Tibial nerve (tissue), 3 donors: ENCODE measurements at regions not wholly inside any gene's neighbourhood (a gene's known extent, or its start where the extent isn't known, plus 50 kb on each side); places are given as distances from the start of the nearest gene placed in this dataset.

Experiments
- POLR2A ChIP-seq, 2 donors: fragments of 450-650 bp; IDR thresholded peaks; one replicate each; pipeline ENCODE4 v1.6.1; 2017; ENCODE audit warnings: antibody characterized with exemption in 2 of 2, mild to moderate bottlenecking in 2 of 2, moderate library complexity in 2 of 2
- TF ChIP-seq, protein P1 (sequence below), 5 experiments: fragments of 200-600 bp in 3 of 5; fragments of 450-650 bp in 2 of 5; sonication (generic) in 3 of 5; IDR thresholded peaks; one replicate each; pipeline ENCODE4 v1.5.1; 2016 to 2019; ENCODE audit warnings: antibody characterized with exemption in 5 of 5, mild to moderate bottlenecking in 3 of 5, moderate library complexity in 2 of 5

DNA sequence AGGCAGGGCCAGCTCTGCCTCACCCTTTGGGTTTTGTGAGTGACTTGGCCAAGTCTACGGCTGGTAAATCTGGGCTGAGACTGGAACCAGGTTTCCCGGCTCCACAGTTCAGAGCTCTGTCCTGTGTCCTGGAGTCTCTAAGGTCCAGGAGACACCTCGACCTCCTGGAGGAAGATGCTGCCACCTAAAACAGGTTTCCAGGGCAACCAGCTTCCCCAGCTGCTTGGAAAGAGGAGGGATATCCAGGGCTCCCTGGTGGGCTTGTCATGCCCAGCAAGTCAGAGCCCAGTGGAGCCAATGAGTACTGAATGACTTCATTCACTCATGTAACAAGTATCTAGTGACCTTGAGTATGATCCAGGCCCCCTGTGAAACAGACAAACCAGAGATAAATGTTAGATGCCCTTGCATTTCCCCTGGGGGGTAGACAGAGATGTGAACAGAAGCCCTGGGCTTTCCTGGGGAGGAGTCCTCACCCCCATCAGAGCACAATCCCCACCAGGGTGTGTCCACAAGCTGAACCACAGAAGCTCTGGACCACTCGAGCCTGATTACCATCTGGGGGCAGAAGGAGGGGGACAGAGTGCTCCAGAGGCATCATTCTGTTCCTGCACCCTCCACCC is 181.2 kb upstream of the RAB4A start:
- TF ChIP-seq, protein P1, sequence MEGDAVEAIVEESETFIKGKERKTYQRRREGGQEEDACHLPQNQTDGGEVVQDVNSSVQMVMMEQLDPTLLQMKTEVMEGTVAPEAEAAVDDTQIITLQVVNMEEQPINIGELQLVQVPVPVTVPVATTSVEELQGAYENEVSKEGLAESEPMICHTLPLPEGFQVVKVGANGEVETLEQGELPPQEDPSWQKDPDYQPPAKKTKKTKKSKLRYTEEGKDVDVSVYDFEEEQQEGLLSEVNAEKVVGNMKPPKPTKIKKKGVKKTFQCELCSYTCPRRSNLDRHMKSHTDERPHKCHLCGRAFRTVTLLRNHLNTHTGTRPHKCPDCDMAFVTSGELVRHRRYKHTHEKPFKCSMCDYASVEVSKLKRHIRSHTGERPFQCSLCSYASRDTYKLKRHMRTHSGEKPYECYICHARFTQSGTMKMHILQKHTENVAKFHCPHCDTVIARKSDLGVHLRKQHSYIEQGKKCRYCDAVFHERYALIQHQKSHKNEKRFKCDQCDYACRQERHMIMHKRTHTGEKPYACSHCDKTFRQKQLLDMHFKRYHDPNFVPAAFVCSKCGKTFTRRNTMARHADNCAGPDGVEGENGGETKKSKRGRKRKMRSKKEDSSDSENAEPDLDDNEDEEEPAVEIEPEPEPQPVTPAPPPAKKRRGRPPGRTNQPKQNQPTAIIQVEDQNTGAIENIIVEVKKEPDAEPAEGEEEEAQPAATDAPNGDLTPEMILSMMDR (IDR thresholded peaks at IDR 0.05): no peak
- no peak for TF ChIP-seq POLR2A (IDR thresholded peaks at IDR 0.05)
